ENCODE measurements at regions not wholly inside any gene's neighbourhood (a gene's known extent, or its start where the extent isn't known, plus 50 kb on each side); places are given as distances from the start of the nearest gene placed in this dataset.

GRCh38 chr5:27269766-27270165 lies 231.4 kb upstream of the CDH9 start:
- TF ChIP-seq CTCF (IDR thresholded peaks at IDR 0.05) (no peak), JUND (IDR thresholded peaks at IDR 0.05) (no peak), RAD21 (IDR thresholded peaks at IDR 0.05; ENCODE audit: low read length) (no peak), FOXJ3 (CRISPR knock-in tag; IDR thresholded peaks at IDR 0.05) (no peak), RCOR1 (IDR thresholded peaks at IDR 0.05; ENCODE audit: low read length) (no peak), TAF1 (IDR thresholded peaks at IDR 0.05; ENCODE audit: borderline replicate concordance, low read depth, low read length) (no peak), ELF1 (IDR thresholded peaks at IDR 0.05) (no peak), MXI1 (IDR thresholded peaks at IDR 0.05; ENCODE audit: low read depth, low read length) (no peak), USF2 (IDR thresholded peaks at IDR 0.05; ENCODE audit: borderline replicate concordance, low read depth, low read length) (no peak), SIN3A (IDR thresholded peaks at IDR 0.05; ENCODE audit: borderline replicate concordance, low read depth, low read length) (no peak), USF1 (IDR thresholded peaks at IDR 0.05; ENCODE audit: borderline replicate concordance, low read depth) (no peak), ZBTB33 (IDR thresholded peaks at IDR 0.05; ENCODE audit: borderline replicate concordance, low read depth) (no peak), MAX (IDR thresholded peaks at IDR 0.05; ENCODE audit: low read depth) (no peak)

All from SK-N-SH (cell line).